ENCODE measurements at regions not wholly inside any gene's neighbourhood (a gene's known extent, or its start where the extent isn't known, plus 50 kb on each side); places are given as distances from the start of the nearest gene placed in this dataset.
"Not testable (repeated sequence)": the region's sequence is repeated elsewhere in the genome, so short reads cannot be mapped to it uniquely, and the experiment has no call there.

DNA sequence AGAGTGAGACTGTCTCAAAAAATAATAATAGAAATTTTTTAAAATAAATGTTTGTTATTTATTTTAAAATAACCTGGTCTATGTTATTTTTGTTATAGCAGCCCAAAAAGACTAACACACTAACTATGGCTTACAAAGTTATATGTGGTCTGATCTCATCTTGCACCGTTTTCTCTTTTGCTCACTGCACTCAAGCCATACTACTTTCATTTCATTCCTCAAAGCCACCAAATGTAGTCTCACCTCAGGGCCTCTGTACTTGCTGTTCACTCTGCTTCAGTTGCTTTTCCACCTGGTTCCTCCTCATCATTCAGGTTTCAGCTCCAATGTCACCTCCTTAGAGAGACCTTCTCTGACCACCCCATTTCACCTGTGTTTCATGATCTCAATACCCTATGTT lies 55.2 kb upstream of the MDM1 start:
- TF ChIP-seq, protein P1, sequence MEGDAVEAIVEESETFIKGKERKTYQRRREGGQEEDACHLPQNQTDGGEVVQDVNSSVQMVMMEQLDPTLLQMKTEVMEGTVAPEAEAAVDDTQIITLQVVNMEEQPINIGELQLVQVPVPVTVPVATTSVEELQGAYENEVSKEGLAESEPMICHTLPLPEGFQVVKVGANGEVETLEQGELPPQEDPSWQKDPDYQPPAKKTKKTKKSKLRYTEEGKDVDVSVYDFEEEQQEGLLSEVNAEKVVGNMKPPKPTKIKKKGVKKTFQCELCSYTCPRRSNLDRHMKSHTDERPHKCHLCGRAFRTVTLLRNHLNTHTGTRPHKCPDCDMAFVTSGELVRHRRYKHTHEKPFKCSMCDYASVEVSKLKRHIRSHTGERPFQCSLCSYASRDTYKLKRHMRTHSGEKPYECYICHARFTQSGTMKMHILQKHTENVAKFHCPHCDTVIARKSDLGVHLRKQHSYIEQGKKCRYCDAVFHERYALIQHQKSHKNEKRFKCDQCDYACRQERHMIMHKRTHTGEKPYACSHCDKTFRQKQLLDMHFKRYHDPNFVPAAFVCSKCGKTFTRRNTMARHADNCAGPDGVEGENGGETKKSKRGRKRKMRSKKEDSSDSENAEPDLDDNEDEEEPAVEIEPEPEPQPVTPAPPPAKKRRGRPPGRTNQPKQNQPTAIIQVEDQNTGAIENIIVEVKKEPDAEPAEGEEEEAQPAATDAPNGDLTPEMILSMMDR (IDR thresholded peaks at IDR 0.05; ENCODE audit: low read depth, low read length) = no peak
- no peak overlapping the region for H3K4me3 ChIP-seq (ENCODE audit: low read depth, low read length)

DNA sequence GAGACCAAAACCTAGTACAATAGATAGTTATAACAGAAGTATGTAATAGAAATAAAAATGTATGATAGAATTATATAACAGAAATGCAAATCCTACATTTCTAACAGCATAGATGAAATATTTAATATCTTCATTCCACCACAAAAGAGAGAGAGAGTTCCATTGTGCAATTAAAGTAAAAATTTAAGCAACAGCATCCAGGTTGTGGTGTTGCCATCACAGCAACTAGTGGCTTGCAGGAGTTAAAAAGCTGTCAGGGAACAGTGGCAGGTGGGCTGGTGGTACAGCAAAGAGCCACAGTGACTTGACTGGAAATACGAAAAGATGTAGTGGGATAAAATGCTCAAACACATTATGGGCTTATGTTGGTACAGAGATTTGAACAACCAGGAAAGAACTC lies 57.1 kb upstream of the MDM1 start:
- TF ChIP-seq, protein P1 (IDR thresholded peaks at IDR 0.05; ENCODE audit: low read depth, low read length) = no peak
- H3K4me3 ChIP-seq (ENCODE audit: low read depth, low read length) = no peak overlapping the region

DNA sequence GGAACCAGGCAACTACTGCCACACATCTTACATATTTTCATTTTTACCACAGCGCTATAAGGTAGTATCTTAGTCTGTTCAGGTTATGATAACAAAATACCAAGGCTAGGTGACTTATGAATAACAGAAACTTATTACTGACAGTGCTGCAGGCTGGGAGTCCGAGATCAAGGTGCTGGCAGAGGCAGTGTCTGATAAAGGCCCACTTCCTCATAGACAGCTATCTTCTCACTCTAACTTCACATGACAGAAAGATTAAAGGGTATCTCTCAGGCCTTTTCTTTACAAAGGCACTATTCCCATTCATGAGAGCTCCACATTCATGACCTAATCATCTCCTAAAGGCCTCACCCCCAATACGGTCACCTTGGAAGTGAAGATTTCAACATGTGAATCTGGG lies 59.8 kb upstream of the MDM1 start:
- no peak overlapping the region for H3K4me3 ChIP-seq (ENCODE audit: low read depth, low read length)
- TF ChIP-seq, protein P1 (IDR thresholded peaks at IDR 0.05; ENCODE audit: low read depth, low read length) = no peak

DNA sequence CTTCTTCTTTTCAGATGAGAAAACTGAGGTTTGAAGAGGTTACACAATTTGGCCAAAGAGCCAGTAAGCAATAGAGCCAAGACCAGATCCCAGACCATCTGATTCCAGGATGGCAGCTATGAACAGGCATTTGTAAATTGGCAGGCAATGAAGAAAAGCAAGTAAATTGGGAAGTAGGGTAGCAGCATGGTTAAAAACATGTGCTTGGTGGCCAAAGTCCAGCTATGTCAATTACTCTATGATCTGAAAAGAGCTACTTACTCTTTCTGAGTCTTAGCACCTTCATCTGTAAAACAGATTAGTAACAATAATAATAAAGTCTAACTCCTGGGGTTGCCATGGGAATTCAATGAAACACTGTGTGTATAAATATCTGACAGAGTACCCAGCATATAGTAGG lies 60.2 kb upstream of the MDM1 start:
- H3K4me3 ChIP-seq (ENCODE audit: low read depth, low read length) = no peak overlapping the region
- TF ChIP-seq, protein P1 (IDR thresholded peaks at IDR 0.05; ENCODE audit: low read depth, low read length) = no peak

DNA sequence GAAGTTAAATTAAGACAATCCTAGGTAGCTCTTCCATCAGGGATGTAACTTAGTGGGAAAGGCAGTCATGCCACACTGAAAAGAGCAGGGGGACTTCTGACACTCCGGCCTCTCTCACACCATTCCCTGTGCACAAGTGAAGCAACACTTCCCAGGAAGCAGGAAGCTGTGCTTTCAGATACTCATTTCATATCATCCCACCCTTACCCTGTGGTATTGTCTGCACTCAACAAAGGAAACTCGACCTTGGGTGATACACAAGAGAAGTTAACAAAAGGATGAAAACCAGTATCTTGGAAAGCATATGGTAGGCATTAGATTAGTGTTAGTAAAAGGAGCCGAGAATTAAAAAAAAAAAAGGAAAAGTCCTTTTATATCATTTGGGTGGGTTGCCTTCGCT lies 61.3 kb upstream of the MDM1 start:
- H3K4me3 ChIP-seq (ENCODE audit: low read depth, low read length) = no peak overlapping the region
- TF ChIP-seq, protein P1 (IDR thresholded peaks at IDR 0.05; ENCODE audit: low read depth, low read length) = no peak

DNA sequence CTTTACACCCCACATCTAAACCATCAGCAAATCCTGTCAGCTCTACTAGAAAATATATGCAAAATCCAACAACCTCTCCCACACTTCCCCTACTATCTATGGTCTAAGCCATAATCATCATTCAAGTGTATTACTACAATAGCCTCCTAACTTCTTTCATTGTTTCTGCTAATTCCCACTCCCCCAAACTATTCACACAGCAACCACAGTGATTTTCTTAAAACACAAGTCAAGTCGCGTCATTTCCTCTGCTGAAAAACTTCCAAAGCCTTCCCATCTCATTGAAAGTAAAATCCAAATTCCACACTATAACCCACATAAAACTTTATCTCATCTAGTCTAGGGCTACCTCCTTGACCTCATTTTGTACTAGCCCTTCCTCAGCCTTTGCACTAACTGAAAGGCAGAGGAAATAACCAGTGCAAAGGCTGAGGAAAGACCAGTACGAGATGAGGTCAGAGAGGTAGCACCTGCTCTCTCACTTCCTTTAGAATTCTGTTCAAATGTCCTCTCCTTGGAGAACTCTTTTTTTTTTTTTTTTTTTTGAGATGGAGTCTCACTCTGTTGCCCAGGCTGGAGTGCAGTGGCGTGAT lies 65.5 kb upstream of the MDM1 start:
- TF ChIP-seq, protein P1 (IDR thresholded peaks at IDR 0.05; ENCODE audit: low read depth, low read length) = no peak
- no peak overlapping the region for H3K4me3 ChIP-seq (ENCODE audit: low read depth, low read length)

DNA sequence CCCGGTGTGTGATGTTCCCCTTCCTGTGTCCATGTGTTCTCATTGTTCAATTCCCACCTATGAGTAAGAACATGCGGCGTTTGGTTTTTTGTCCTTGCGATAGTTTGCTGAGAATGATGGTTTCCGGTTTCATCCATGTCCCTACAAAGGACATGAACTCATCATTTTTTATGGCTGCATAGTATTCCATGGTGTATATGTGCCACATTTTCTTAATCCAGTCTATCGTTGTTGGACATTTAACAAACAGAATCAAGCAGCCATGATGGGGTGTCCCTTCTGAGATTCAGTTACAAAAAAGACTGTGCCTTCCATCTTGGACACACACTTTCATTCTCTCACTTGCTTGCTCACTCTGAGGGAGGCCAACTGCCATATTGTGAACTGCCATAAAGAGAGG lies 66.5 kb upstream of the MDM1 start:
- H3K4me3 ChIP-seq (ENCODE audit: low read depth, low read length) = not testable (repeated sequence)

DNA sequence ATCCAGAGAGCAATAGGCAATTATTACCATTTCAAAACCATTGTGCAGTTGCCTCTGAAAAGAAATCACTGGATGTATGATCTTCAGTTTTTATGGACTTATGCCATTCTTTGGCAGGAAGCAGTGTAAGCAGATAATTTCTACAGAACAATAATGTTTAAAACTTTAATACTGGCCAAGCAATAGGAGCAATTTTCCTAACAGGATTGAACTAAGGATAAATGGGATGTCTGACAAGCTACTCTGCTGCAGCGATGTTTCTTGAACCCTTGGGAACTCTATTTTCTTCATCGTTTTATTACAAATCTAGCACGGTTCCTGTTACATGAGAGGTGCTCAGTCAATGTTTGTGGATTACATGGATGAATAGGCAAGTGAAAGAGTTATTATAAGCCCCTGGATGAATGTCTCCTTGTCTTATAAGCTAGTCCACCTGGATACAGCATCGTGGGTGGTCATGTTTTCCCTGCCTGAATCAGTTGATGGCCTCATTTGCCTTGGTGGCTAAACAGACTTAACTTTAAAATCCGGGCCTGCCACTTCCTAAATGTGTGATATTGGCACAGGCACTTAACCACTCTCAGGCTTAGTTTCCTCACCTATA lies 68.2 kb upstream of the MDM1 start:
- H3K4me3 ChIP-seq (ENCODE audit: low read depth, low read length) = no peak overlapping the region
- TF ChIP-seq, protein P1 (IDR thresholded peaks at IDR 0.05; ENCODE audit: low read depth, low read length) = no peak

Measured in WI38 (cell line).